ENCODE measurements at regions not wholly inside any gene's neighbourhood (a gene's known extent, or its start where the extent isn't known, plus 50 kb on each side); places are given as distances from the start of the nearest gene placed in this dataset.
"Not testable (repeated sequence)": the region's sequence is repeated elsewhere in the genome, so short reads cannot be mapped to it uniquely, and the experiment has no call there.

GRCh38 chr9:90073186-90073945, 468.6 kb downstream of the GADD45G start:
- H3K4me3 ChIP-seq (replicated peaks; ENCODE audit: low read depth, low read length) = no peak overlapping the region
- TF ChIP-seq CTCF (IDR thresholded peaks at IDR 0.05; ENCODE audit: low read length, missing control alignments) = no peak
- DNase-seq (ENCODE audit: low read depth) = no peak

- TF ChIP-seq CTCF (IDR thresholded peaks at IDR 0.05; ENCODE audit: low read length, missing control alignments) = no peak
- no peak overlapping the region for H3K4me3 ChIP-seq (replicated peaks; ENCODE audit: low read depth, low read length)
- DNase-seq (ENCODE audit: low read depth) = no peak
Measured at GRCh38 chr9:90074316-90074962, 469.6 kb downstream of the GADD45G start.

- DNase-seq (ENCODE audit: low read depth); H3K4me3 ChIP-seq (replicated peaks; ENCODE audit: low read depth, low read length): not testable (repeated sequence)
Measured at GRCh38 chr9:90077598-90077997, 472.8 kb downstream of the GADD45G start.

GRCh38 chr9:90078988-90079421, 474.2 kb downstream of the GADD45G start:
- no peak for TF ChIP-seq CTCF (IDR thresholded peaks at IDR 0.05; ENCODE audit: low read length, missing control alignments)
- H3K4me3 ChIP-seq (replicated peaks; ENCODE audit: low read depth, low read length) = no peak overlapping the region
- DNase-seq (ENCODE audit: low read depth) = no peak

- H3K4me3 ChIP-seq (replicated peaks; ENCODE audit: low read depth, low read length) = no peak overlapping the region
- no peak for TF ChIP-seq CTCF (IDR thresholded peaks at IDR 0.05; ENCODE audit: low read length, missing control alignments)
- DNase-seq (ENCODE audit: low read depth) = no peak
Measured at GRCh38 chr9:90085633-90086032, 480.8 kb downstream of the GADD45G start.

- no peak for TF ChIP-seq CTCF (IDR thresholded peaks at IDR 0.05; ENCODE audit: low read length, missing control alignments)
- no peak overlapping the region for H3K4me3 ChIP-seq (replicated peaks; ENCODE audit: low read depth, low read length)
- DNase-seq (ENCODE audit: low read depth) = no peak
Measured at GRCh38 chr9:90086101-90086511, 481.3 kb downstream of the GADD45G start.

- no peak for TF ChIP-seq CTCF (IDR thresholded peaks at IDR 0.05; ENCODE audit: low read length, missing control alignments)
- H3K4me3 ChIP-seq (replicated peaks; ENCODE audit: low read depth, low read length) = no peak overlapping the region
- no peak for DNase-seq (ENCODE audit: low read depth)
Measured at GRCh38 chr9:90088434-90088833, 483.6 kb downstream of the GADD45G start.
